Tibial nerve (tissue), 4 donors: ENCODE measurements at regions not wholly inside any gene's neighbourhood (a gene's known extent, or its start where the extent isn't known, plus 50 kb on each side); places are given as distances from the start of the nearest gene placed in this dataset.
"Not testable (repeated sequence)": the region's sequence is repeated elsewhere in the genome, so short reads cannot be mapped to it uniquely, and the experiment has no call there.

ENCODE experiments used
- DNase-seq, 2 donors: peaks; one replicate each; pipeline ENCODE4 v3.0.0-alpha.2; 2019; ENCODE audit warnings: low spot score in 2 of 2
- H3K27ac ChIP-seq, 4 donors: fragments of 200-600 bp; sonication (generic) in 3 of 4; one replicate each; pipeline ENCODE4 v1.5.1; 2017 to 2019; ENCODE audit warnings: mild to moderate bottlenecking in 1 of 4
- H3K27me3 ChIP-seq, 2 donors: fragments of 200-600 bp; sonication (generic) in 1 of 2; one replicate each; pipeline versions ENCODE4 v1.5.1 to v1.6.0; 2017 to 2019
- H3K36me3 ChIP-seq, 3 donors: fragments of 200-600 bp; sonication (generic); one replicate each; pipeline ENCODE4 v1.5.1; 2018 to 2019
- H3K4me1 ChIP-seq, 4 donors: fragments of 200-600 bp; sonication (generic) in 3 of 4; one replicate each; pipeline ENCODE4 v1.5.1; 2017 to 2019
- H3K4me3 ChIP-seq, 4 donors: fragments of 200-600 bp; sonication (generic) in 3 of 4; one replicate each; pipeline ENCODE4 v1.5.1; 2017 to 2019; ENCODE audit warnings: mild to moderate bottlenecking in 1 of 4, moderate library complexity in 1 of 4
- H3K9me3 ChIP-seq, 4 donors: fragments of 200-600 bp; sonication (generic) in 3 of 4; one replicate each; pipeline ENCODE4 v1.5.1; 2017 to 2019
- CTCF ChIP-seq, 5 experiments: fragments of 200-600 bp in 3 of 5; fragments of 450-650 bp in 2 of 5; sonication (generic) in 3 of 5; IDR thresholded peaks; one replicate each; pipeline ENCODE4 v1.5.1; 2016 to 2019; ENCODE audit warnings: antibody characterized with exemption in 5 of 5, mild to moderate bottlenecking in 3 of 5, moderate library complexity in 2 of 5
- EP300 ChIP-seq, 2 donors: sonication (generic); formaldehyde crosslinking; IDR thresholded peaks; one replicate each; pipeline ENCODE4 v1.6.1; 2017; ENCODE audit warnings: antibody characterized with exemption in 2 of 2, mild to moderate bottlenecking in 1 of 2
- POLR2A ChIP-seq, 2 donors: fragments of 450-650 bp; IDR thresholded peaks; one replicate each; pipeline ENCODE4 v1.6.1; 2017; ENCODE audit warnings: antibody characterized with exemption in 2 of 2, mild to moderate bottlenecking in 2 of 2, moderate library complexity in 2 of 2
- WGBS, 2 donors: methylation state at CpG; one replicate each; pipeline ENCODE4 v1.1.5; 2018; 5-methylcytosine and 5-hydroxymethylcytosine counted together

GRCh38 chr1:219074084-219074728, 99.5 kb upstream of the LYPLAL1 start:
- Histone ChIP-seq H3K36me3 (no peaks in the 10 kb centered on the region), H3K4me3 (no peak overlapping the region), H3K27me3 (no peaks in the 10 kb centered on the region), H3K4me1 (no peaks in the 10 kb centered on the region), H3K27ac (no peak overlapping the region), H3K9me3 (no peaks in the 10 kb centered on the region)
- no peak for DNase-seq
- TF ChIP-seq CTCF (IDR thresholded peaks at IDR 0.05) (no peak), EP300 (IDR thresholded peaks at IDR 0.05) (no peak), POLR2A (IDR thresholded peaks at IDR 0.05) (no peak)
- 94% methylated on average over 5 of the region's 5 CpGs for WGBS, 2 donors

GRCh38 chr1:219075121-219075879, 98.4 kb upstream of the LYPLAL1 start:
- Histone ChIP-seq H3K9me3 (no peaks in the 10 kb centered on the region), H3K36me3 (no peaks in the 10 kb centered on the region), H3K4me3 (no peak overlapping the region), H3K27me3 (no peaks in the 10 kb centered on the region), H3K27ac (no peak overlapping the region), H3K4me1 (no peaks in the 10 kb centered on the region)
- 78 to 80% methylated on average over 2 of the region's 2 CpGs for WGBS, 2 donors
- no peak for DNase-seq
- TF ChIP-seq EP300 (IDR thresholded peaks at IDR 0.05) (no peak), CTCF (IDR thresholded peaks at IDR 0.05) (no peak), POLR2A (IDR thresholded peaks at IDR 0.05) (no peak)

- no peak for TF ChIP-seq CTCF (IDR thresholded peaks at IDR 0.05)
- no peak for TF ChIP-seq POLR2A (IDR thresholded peaks at IDR 0.05)
- TF ChIP-seq EP300 (IDR thresholded peaks at IDR 0.05): no peak
- no peak overlapping the region for H3K4me3 ChIP-seq
- H3K36me3 ChIP-seq: no peaks in the 10 kb centered on the region
- DNase-seq: no peak
- no peaks in the 10 kb centered on the region for H3K27me3 ChIP-seq
- no peaks in the 10 kb centered on the region for H3K9me3 ChIP-seq
- no peak overlapping the region for H3K27ac ChIP-seq
- WGBS, 2 donors: 94 to 100% methylated on average over 1 of the region's 1 CpG
- H3K4me1 ChIP-seq: no peaks in the 10 kb centered on the region
Measured at GRCh38 chr1:219076326-219076937, 97.2 kb upstream of the LYPLAL1 start.

GRCh38 chr1:219077767-219078166, 95.9 kb upstream of the LYPLAL1 start:
- 93 to 100% methylated on average over 3 of the region's 3 CpGs for WGBS, 2 donors
- not testable (repeated sequence) for DNase-seq

GRCh38 chr1:219081943-219082925, 91.4 kb upstream of the LYPLAL1 start:
- Histone ChIP-seq H3K27ac (no peak overlapping the region), H3K27me3 (no peaks in the 10 kb centered on the region), H3K4me1 (no peaks in the 10 kb centered on the region), H3K36me3 (no peaks in the 10 kb centered on the region), H3K9me3 (no peaks in the 10 kb centered on the region), H3K4me3 (no peak overlapping the region)
- DNase-seq: no peak
- WGBS, 2 donors: 83 to 94% methylated on average over 7 of the region's 7 CpGs
- TF ChIP-seq POLR2A (IDR thresholded peaks at IDR 0.05) (no peak), EP300 (IDR thresholded peaks at IDR 0.05) (no peak), CTCF (IDR thresholded peaks at IDR 0.05) (no peak)

More at GRCh38 chr1:219077767-219078166, 95.9 kb upstream of the LYPLAL1 start:
- not testable (repeated sequence) for H3K36me3 ChIP-seq, H3K9me3 ChIP-seq, H3K27me3 ChIP-seq, H3K4me1 ChIP-seq, H3K27ac ChIP-seq, H3K4me3 ChIP-seq
